Chondrocyte (in vitro differentiated cells): ENCODE measurements at regions not wholly inside any gene's neighbourhood (a gene's known extent, or its start where the extent isn't known, plus 50 kb on each side); places are given as distances from the start of the nearest gene placed in this dataset.
"Not testable (repeated sequence)": the region's sequence is repeated elsewhere in the genome, so short reads cannot be mapped to it uniquely, and the experiment has no call there.

Experiments used
- DNase-seq: peaks from one replicate; pipeline ENCODE4 v3.0.0; 2021; ENCODE audit warnings: mixed read lengths, low spot score
- H3K27ac Mint-ChIP-seq: one replicate; pipeline ENCODE4 v1.8.0; 2021; ENCODE audit warnings: mild to moderate bottlenecking, moderate library complexity, mixed read lengths; ENCODE audit not compliant: unreplicated experiment
- H3K27me3 Mint-ChIP-seq: 2 replicates; pipeline ENCODE4 v1.8.0; 2021; ENCODE audit warnings: low read depth, mixed read lengths
- H3K36me3 Mint-ChIP-seq: 2 replicates; pipeline ENCODE4 v1.8.0; 2021; ENCODE audit warnings: low read depth, mixed read lengths
- H3K4me1 Mint-ChIP-seq: 2 replicates; pipeline ENCODE4 v1.8.0; 2021; ENCODE audit warnings: low read depth, mild to moderate bottlenecking, mixed read lengths
- H3K4me3 Mint-ChIP-seq: one replicate; pipeline ENCODE4 v1.8.0; 2021; ENCODE audit warnings: mild to moderate bottlenecking, moderate library complexity, mixed read lengths; ENCODE audit not compliant: unreplicated experiment
- H3K9me3 Mint-ChIP-seq: 2 replicates; pipeline ENCODE4 v1.8.0; 2021; ENCODE audit warnings: low read depth, mixed read lengths
- TF ChIP-seq, protein P1 (sequence below): fragments of 200-600 bp; sonication (generic); IDR thresholded peaks from 2 replicates; pipeline ENCODE4 v1.5.0; 2021; ENCODE audit warnings: antibody characterized with exemption, mild to moderate bottlenecking, moderate library complexity

DNA sequence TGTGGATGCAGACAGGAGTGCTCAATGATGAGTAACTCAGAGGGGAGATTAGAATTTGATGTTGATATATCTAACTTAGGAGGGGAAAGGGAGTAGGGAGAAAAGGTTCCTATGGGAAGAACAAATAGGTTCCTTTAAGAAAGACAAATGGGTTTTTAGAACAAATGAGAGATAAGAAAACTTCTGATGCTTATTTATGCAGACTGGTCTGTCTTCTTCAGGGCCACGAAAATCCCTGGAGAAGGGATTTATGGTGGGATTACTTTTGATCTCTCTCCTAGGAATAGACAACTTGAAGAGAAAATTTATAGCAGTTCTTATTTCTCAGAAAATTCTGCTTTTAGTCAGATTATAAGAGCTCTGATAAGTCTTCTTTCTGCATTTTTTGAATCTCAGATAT is 99.0 kb upstream of the DDHD1 start:
- Mint-ChIP-seq H3K27ac (no peak overlapping the region), H3K4me3 (no peak overlapping the region), H3K9me3 (peaks cover 2% of the 10 kb centered on the region), H3K4me1 (peaks cover 3% of the 10 kb centered on the region), H3K27me3 (peaks cover 5% of the 10 kb centered on the region), H3K36me3 (no peaks in the 10 kb centered on the region)
- TF ChIP-seq, protein P1, sequence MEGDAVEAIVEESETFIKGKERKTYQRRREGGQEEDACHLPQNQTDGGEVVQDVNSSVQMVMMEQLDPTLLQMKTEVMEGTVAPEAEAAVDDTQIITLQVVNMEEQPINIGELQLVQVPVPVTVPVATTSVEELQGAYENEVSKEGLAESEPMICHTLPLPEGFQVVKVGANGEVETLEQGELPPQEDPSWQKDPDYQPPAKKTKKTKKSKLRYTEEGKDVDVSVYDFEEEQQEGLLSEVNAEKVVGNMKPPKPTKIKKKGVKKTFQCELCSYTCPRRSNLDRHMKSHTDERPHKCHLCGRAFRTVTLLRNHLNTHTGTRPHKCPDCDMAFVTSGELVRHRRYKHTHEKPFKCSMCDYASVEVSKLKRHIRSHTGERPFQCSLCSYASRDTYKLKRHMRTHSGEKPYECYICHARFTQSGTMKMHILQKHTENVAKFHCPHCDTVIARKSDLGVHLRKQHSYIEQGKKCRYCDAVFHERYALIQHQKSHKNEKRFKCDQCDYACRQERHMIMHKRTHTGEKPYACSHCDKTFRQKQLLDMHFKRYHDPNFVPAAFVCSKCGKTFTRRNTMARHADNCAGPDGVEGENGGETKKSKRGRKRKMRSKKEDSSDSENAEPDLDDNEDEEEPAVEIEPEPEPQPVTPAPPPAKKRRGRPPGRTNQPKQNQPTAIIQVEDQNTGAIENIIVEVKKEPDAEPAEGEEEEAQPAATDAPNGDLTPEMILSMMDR = no peak
- DNase-seq = no peak

DNA sequence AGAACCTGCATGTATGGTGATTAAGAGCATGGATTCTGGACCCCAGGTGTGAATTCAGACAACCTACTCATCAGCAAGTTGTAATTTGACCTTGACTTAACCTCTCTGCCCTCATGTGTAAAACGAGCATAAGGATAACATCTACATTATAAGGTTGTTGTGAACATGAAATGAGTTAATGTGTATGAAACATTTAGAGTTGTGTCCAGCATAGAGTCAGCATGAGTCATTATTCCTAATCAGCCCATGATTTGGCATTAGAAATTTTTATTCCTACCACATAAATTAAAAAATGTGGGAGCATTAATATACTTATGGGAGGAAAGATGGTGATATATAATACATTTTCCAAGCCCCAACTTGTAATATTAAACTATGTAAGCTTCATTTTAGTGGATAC is 95.9 kb upstream of the DDHD1 start:
- no peak for DNase-seq
- peaks cover 3% of the 10 kb centered on the region for H3K4me1 Mint-ChIP-seq
- H3K27me3 Mint-ChIP-seq = peaks cover 5% of the 10 kb centered on the region
- H3K36me3 Mint-ChIP-seq = peaks cover 3% of the 10 kb centered on the region
- TF ChIP-seq, protein P1 = no peak
- no peak overlapping the region for H3K27ac Mint-ChIP-seq
- no peak overlapping the region for H3K4me3 Mint-ChIP-seq
- peaks cover 5% of the 10 kb centered on the region for H3K9me3 Mint-ChIP-seq

DNA sequence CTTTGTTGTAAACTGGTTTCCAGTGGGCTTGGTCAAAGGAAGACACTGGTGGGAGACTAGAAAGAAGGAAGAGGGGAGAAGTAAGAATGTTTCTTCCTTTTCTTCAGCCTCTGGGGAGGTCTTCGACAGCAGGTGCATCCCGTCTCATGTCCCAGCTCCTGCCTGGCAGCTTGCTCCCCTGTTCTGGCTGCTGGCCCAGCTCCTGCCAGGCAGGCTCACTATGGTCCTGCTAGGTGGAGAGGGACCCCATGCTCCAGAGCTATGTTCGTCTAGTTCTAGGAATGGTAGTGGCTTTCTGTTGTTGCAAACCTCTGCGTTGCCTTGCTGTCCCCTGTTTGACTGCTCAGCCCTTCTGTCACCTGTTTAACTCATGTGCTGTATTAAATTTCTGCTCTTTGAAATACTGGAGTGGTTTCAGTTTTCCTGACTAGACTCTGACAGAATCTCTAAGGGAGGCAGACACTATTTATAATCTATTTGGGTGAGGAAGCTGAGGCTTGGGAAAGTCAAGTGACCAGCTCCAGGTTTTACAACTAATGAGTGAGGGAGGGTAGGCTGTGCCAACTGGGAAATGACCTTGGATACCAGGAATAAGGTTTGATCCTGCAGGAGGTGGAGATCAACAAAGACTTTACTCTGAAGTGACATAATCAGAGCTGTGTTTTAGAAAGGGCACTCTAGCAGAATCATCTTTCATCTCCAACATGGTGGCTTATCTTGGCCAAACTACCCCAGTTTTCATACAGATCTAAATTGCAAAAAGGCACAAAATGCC is 94.7 kb upstream of the DDHD1 start:
- TF ChIP-seq, protein P1 = no peak
- peaks cover 5% of the 10 kb centered on the region for H3K27me3 Mint-ChIP-seq
- peaks cover 3% of the 10 kb centered on the region for H3K36me3 Mint-ChIP-seq
- H3K27ac Mint-ChIP-seq = no peak overlapping the region
- H3K9me3 Mint-ChIP-seq = peaks cover 6% of the 10 kb centered on the region
- DNase-seq = no peak
- H3K4me1 Mint-ChIP-seq = peaks cover 3% of the 10 kb centered on the region
- no peak overlapping the region for H3K4me3 Mint-ChIP-seq

DNA sequence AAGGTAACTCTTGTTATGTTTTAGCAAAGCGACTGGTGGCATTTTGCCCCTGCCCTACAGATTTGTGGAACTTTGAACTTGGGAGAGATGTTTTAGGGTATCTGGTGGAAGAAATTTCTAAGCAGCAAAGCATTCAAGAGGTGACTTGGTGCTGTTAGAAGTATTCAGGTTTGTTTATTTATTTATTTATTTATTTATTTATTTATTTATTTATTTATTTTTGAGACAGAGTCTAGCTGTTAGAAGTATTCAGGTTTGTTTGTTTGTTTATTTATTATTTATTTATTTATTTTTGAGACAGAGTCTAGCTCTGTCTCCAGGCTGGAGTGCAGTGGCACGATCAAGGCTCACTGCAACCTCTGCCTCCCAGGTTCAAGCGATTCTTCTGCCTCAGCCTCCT is 89.8 kb upstream of the DDHD1 start:
- DNase-seq, H3K27ac Mint-ChIP-seq, H3K27me3 Mint-ChIP-seq, H3K4me1 Mint-ChIP-seq, H3K36me3 Mint-ChIP-seq, H3K4me3 Mint-ChIP-seq: not testable (repeated sequence)
- peaks cover 14% of the 10 kb centered on the region for H3K9me3 Mint-ChIP-seq

DNA sequence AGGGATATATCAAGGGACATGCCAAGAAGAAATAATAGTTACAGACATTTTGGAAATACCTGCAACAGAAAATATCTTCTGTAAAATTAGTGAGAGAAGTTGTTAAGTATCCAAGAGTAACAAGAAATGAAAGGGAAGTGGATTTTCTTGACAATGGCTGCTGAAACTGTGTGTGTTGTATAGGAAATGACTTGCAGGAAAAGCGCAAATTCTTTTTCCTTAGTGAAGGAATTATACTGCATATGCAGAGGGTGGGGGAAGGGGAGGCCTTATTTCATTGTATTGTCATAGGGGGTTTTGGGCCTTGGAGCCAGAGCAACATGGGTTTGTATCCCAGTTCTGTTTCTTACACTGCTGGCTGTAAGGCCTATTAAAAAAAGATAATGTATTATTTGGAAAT is 84.4 kb upstream of the DDHD1 start:
- Mint-ChIP-seq H3K27ac (no peak overlapping the region), H3K4me3 (no peak overlapping the region), H3K36me3 (peaks cover 3% of the 10 kb centered on the region), H3K4me1 (no peaks in the 10 kb centered on the region), H3K27me3 (no peaks in the 10 kb centered on the region), H3K9me3 (peaks cover 11% of the 10 kb centered on the region)
- no peak for DNase-seq
- TF ChIP-seq, protein P1 = no peak

DNA sequence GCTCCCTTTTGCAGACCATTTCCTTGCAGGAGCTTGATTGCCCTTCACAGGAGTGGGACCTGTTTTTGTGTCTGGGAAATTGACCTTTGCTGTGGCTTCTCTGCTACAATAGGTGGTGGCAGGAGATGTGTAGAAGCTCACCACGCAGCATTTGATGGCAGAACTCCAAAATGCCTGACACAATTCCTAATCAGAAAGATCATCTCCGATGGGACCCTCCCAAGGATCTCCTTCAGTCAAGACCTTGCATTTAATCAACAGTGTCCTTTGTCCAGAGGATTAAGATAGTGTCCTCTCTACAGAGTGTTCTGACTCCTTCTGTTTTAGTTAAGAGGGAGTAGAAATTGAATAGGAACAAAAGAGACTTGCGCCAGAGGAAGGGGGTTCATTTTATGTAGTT is 83.6 kb upstream of the DDHD1 start:
- no peak for DNase-seq
- Mint-ChIP-seq H3K4me3 (no peak overlapping the region), H3K27ac (no peak overlapping the region), H3K27me3 (no peaks in the 10 kb centered on the region), H3K4me1 (no peaks in the 10 kb centered on the region), H3K9me3 (peaks cover 6% of the 10 kb centered on the region), H3K36me3 (peaks cover 3% of the 10 kb centered on the region)
- TF ChIP-seq, protein P1 = no peak
